SK-N-SH (cell line): ENCODE measurements at regions not wholly inside any gene's neighbourhood (a gene's known extent, or its start where the extent isn't known, plus 50 kb on each side); places are given as distances from the start of the nearest gene placed in this dataset.

ENCODE experiments used
- CTCF ChIA-PET: fragments of 300-600, 350-600 bp; formaldehyde crosslinking; extraction: SDS; loops from one replicate; lab custom pipeline; 2021; lab: Yijun Ruan, JAX
- POLR2A ChIA-PET: fragments of 350-600 bp; sonication (Branson Sonifier 250); formaldehyde crosslinking; extraction: SDS; loops from one replicate; lab custom pipeline; 2020; ENCODE audit warnings: antibody characterized with exemption, inconsistent platforms; lab: Yijun Ruan, JAX
- DNase-seq: peaks from one replicate; pipeline ENCODE4 v3.0.0; 2012
- H2AFZ ChIP-seq: fragments of 200-600 bp; sonication (generic); 2 replicates; pipeline ENCODE4 v1.8.1; 2016; ENCODE audit warnings: antibody characterized with exemption, mild to moderate bottlenecking, low read depth
- H3F3A ChIP-seq: fragments of 200-600 bp; sonication (generic); replicated peaks from 2 replicates; pipeline ENCODE3; 2016; ENCODE audit warnings: antibody characterized with exemption, mild to moderate bottlenecking; ENCODE audit not compliant: insufficient read depth
- H3K27ac ChIP-seq, 2 experiments: fragments of 200-500 bp in 1 of 2; fragments of 200-600 bp in 1 of 2; sonication (Bioruptor generic) in 1 of 2; sonication (generic), shearing (Covaris generic) in 1 of 2; 2 replicates each; pipeline versions ENCODE4 v1.5.1 to v1.6.1; 2014 to 2016; ENCODE audit warnings: low read depth in 2 of 2, inconsistent platforms in 1 of 2, low read length in 1 of 2, mild to moderate bottlenecking in 1 of 2, mixed read lengths in 1 of 2
- H3K27me3 ChIP-seq: fragments of 200-600 bp; sonication (generic), shearing (Covaris generic); 2 replicates; pipeline ENCODE4 v1.6.1; 2016; ENCODE audit warnings: mixed run types; ENCODE audit not compliant: insufficient read depth
- H3K36me3 ChIP-seq, 2 experiments: fragments of 200-500 bp in 1 of 2; fragments of 200-600 bp in 1 of 2; sonication (Bioruptor generic) in 1 of 2; sonication (generic) in 1 of 2; replicated peaks in 1 of 2; 2 replicates each; pipeline versions ENCODE3 to v1.5.1; 2014 to 2016; ENCODE audit warnings: low read length in 1 of 2, mild to moderate bottlenecking in 1 of 2; ENCODE audit not compliant: insufficient read depth in 2 of 2, control insufficient read depth in 1 of 2
- H3K4me1 ChIP-seq, 2 experiments: fragments of 200-500 bp in 1 of 2; fragments of 200-600 bp in 1 of 2; sonication (Bioruptor generic) in 1 of 2; sonication (generic), shearing (Covaris generic) in 1 of 2; 2 replicates each; pipeline versions ENCODE4 v1.5.1 to v1.6.1; 2014 to 2016; ENCODE audit warnings: low read depth in 1 of 2, low read length in 1 of 2, mixed run types in 1 of 2; ENCODE audit not compliant: insufficient read depth in 2 of 2, control insufficient read depth in 1 of 2
- H3K4me2 ChIP-seq: fragments of 200-600 bp; sonication (generic), shearing (Covaris generic); 2 replicates; pipeline ENCODE4 v1.6.1; 2017; ENCODE audit warnings: mixed run types
- H3K4me3 ChIP-seq, 2 experiments: fragments of 200-500 bp in 1 of 2; fragments of 200-600 bp in 1 of 2; sonication (Bioruptor generic) in 1 of 2; sonication (generic), shearing (Covaris generic) in 1 of 2; 2 replicates each; pipeline versions ENCODE4 v1.5.1 to v1.8.1; 2014 to 2016; ENCODE audit warnings: low read depth in 2 of 2, inconsistent platforms in 1 of 2, low read length in 1 of 2, mild to moderate bottlenecking in 1 of 2, mixed read lengths in 1 of 2, moderate library complexity in 1 of 2
- H3K79me2 ChIP-seq: fragments of 200-600 bp; sonication (generic); 2 replicates; pipeline ENCODE4 v1.8.1; 2017; ENCODE audit warnings: mild to moderate bottlenecking; ENCODE audit not compliant: insufficient read depth
- H3K9ac ChIP-seq: fragments of 200-600 bp; sonication (generic); 2 replicates; pipeline ENCODE4 v1.6.1; 2017; ENCODE audit warnings: mixed run types
- H3K9me2 ChIP-seq: fragments of 200-600 bp; sonication (generic); 2 replicates; pipeline ENCODE4 v1.6.1; 2017; ENCODE audit warnings: mixed run types
- H3K9me3 ChIP-seq: fragments of 200-600 bp; sonication (generic); 2 replicates; pipeline ENCODE4 v1.6.1; 2017; ENCODE audit warnings: mixed run types, mild to moderate bottlenecking, moderate library complexity
- H4K20me1 ChIP-seq: fragments of 200-600 bp; sonication (generic); 2 replicates; pipeline ENCODE4 v1.6.1; 2017; ENCODE audit warnings: mild to moderate bottlenecking, mixed run types; ENCODE audit not compliant: insufficient read depth
- CTCF ChIP-seq: fragments of 200-600 bp; sonication (generic); IDR thresholded peaks from 2 replicates; pipeline ENCODE4 v1.6.1; 2017; ENCODE audit warnings: antibody characterized with exemption, mild to moderate bottlenecking, moderate library complexity
- FOXJ3 ChIP-seq: sonication (generic); formaldehyde crosslinking; IDR thresholded peaks from 2 replicates; pipeline ENCODE4 v1.5.1; 2020; ENCODE audit warnings: mild to moderate bottlenecking, missing genetic modification reagents
- FOXM1 ChIP-seq: IDR thresholded peaks from 2 replicates; pipeline ENCODE4 v1.4.0; 2012; ENCODE audit warnings: low read depth, mild to moderate bottlenecking
- JUND ChIP-seq: IDR thresholded peaks from 2 replicates; pipeline ENCODE4 v1.4.0; 2012
- POLR2AphosphoS5 ChIP-seq: IDR thresholded peaks from 2 replicates; pipeline ENCODE4 v1.6.1; 2012; ENCODE audit warnings: low read depth, low read length
- RAD21 ChIP-seq: IDR thresholded peaks from 2 replicates; pipeline ENCODE4 v1.6.1; 2012; ENCODE audit warnings: mild to moderate bottlenecking, low read length
- REST ChIP-seq: IDR thresholded peaks from 2 replicates; pipeline ENCODE4 v1.6.1; 2012; ENCODE audit warnings: mild to moderate bottlenecking, low read depth, low read length, moderate library complexity
- RXRA ChIP-seq: IDR thresholded peaks from 2 replicates; pipeline ENCODE4 v1.4.0; 2012; ENCODE audit warnings: low read depth, mild to moderate bottlenecking, borderline replicate concordance
- SMC3 ChIP-seq: IDR thresholded peaks from 2 replicates; pipeline ENCODE4 v1.6.1; 2012; ENCODE audit warnings: low read depth, low read length, improper control_type of control experiment
- TAF1 ChIP-seq: IDR thresholded peaks from 2 replicates; pipeline ENCODE4 v1.6.1; 2012; ENCODE audit warnings: low read depth, mild to moderate bottlenecking, low read length, moderate library complexity, borderline replicate concordance
- USF2 ChIP-seq: fragments of 150-350 bp; IDR thresholded peaks from 2 replicates; pipeline ENCODE4 v1.6.1; 2017; ENCODE audit warnings: antibody characterized with exemption, low read length, low read depth, borderline replicate concordance
- WGBS: methylation state at CpG from one replicate; pipeline ENCODE4 v1.1.6; 2017; ENCODE audit warnings: low lambda C conversion rate; 5-methylcytosine and 5-hydroxymethylcytosine counted together

- H3K9ac ChIP-seq = no peak overlapping the region
- H3K4me3 ChIP-seq = no peak overlapping the region
- no peaks in the 10 kb centered on the region for H3K27me3 ChIP-seq
- DNase-seq = no peak
- H2AFZ ChIP-seq = no peak overlapping the region
- peaks cover 0 to 6% of the 10 kb centered on the region in 2 experiments; a peak in 3 of 4 replicates for H3K4me1 ChIP-seq
- no peak for TF ChIP-seq SMC3
- peak; percentile 44 for TF ChIP-seq RAD21
- H3K4me2 ChIP-seq = no peak overlapping the region
- no peak overlapping the region for H3K27ac ChIP-seq
- ChIA-PET CTCF (interaction anchor here (1.2 to 1.7 kb wide), 4 partner anchors 9 to 307 kb away, joined by 3 to 6 read pairs (median 4); partner anchors contain the start of gene GULP1), POLR2A (no interaction called here)
- H4K20me1 ChIP-seq = no peaks in the 10 kb centered on the region
- no peaks in the 10 kb centered on the region for H3K9me2 ChIP-seq
- 69% methylated on average over 1 of the region's 1 CpG for WGBS
- peaks cover 7% of the 10 kb centered on the region for H3F3A ChIP-seq
- H3K79me2 ChIP-seq = no peaks in the 10 kb centered on the region
- H3K9me3 ChIP-seq = no peaks in the 10 kb centered on the region
- H3K36me3 ChIP-seq = no peaks in the 10 kb centered on the region
These were observed 86.8 kb upstream of the GULP1 start for GRCh38 chr2:188204824-188205223.

GRCh38 chr2:188207554-188207953 lies 84.1 kb upstream of the GULP1 start:
- 94% methylated on average over 7 of the region's 7 CpGs for WGBS
- Histone ChIP-seq H3K4me2 (no peak overlapping the region), H3K27ac (no peak overlapping the region), H3K79me2 (no peaks in the 10 kb centered on the region), H3K9me2 (no peaks in the 10 kb centered on the region), H3K9ac (no peak overlapping the region), H3K27me3 (no peaks in the 10 kb centered on the region), H3K9me3 (no peaks in the 10 kb centered on the region), H3K4me1 (peaks cover 0 to 2% of the 10 kb centered on the region in 2 experiments; a peak in 2 of 4 replicates), H3F3A (no peaks in the 10 kb centered on the region), H3K4me3 (no peak overlapping the region), H2AFZ (no peak overlapping the region), H3K36me3 (no peaks in the 10 kb centered on the region), H4K20me1 (no peaks in the 10 kb centered on the region)
- ChIA-PET CTCF (interaction anchor here (1.7 kb wide), 1 partner anchor 305 kb away, joined by 4 read pairs; no protein-coding TSS in a partner anchor), POLR2A (no interaction called here)
- no peak for DNase-seq
- TF ChIP-seq RXRA (no peak), REST (no peak), FOXJ3 (CRISPR knock-in tag) (no peak), POLR2AphosphoS5 (no peak), FOXM1 (no peak), JUND (no peak), TAF1 (no peak), CTCF (no peak), USF2 (no peak)
